Aorta (tissue), 5 donors: ENCODE measurements at regions not wholly inside any gene's neighbourhood (a gene's known extent, or its start where the extent isn't known, plus 50 kb on each side); places are given as distances from the start of the nearest gene placed in this dataset.

Source experiments
- ATAC-seq: fragments of 200-7000 bp; cut with Tn5 transposase; one replicate; pipeline ENCODE4 v1.9.1; 2022; ENCODE audit warnings: moderate library complexity; ENCODE audit not compliant: low FRiP score
- DNase-seq, 2 donors: peaks; one replicate each; pipeline ENCODE4 v3.0.0-alpha.2; 2020
- H3K27ac ChIP-seq, 2 donors: one replicate each; pipeline ENCODE4 v1.5.1; 2013; ENCODE audit warnings: low read length in 2 of 2, mild to moderate bottlenecking in 2 of 2, moderate library complexity in 2 of 2, control low read depth in 1 of 2, inconsistent platforms in 1 of 2, low read depth in 1 of 2
- H3K27me3 ChIP-seq, 2 donors: one replicate each; pipeline ENCODE4 v1.6.1; 2013; ENCODE audit warnings: control low read depth in 1 of 2, low read length in 1 of 2, mild to moderate bottlenecking in 1 of 2, moderate library complexity in 1 of 2; ENCODE audit not compliant: insufficient read depth in 2 of 2, control insufficient read depth in 1 of 2
- H3K36me3 ChIP-seq, 2 donors: one replicate each; pipeline ENCODE4 v1.6.1; 2013; ENCODE audit warnings: control low read depth in 1 of 2, low read length in 1 of 2, mild to moderate bottlenecking in 1 of 2; ENCODE audit not compliant: insufficient read depth in 2 of 2, control insufficient read depth in 1 of 2
- H3K4me1 ChIP-seq, 2 donors: one replicate each; pipeline ENCODE4 v1.6.1; 2013; ENCODE audit warnings: low read length in 2 of 2, control low read depth in 1 of 2, mild to moderate bottlenecking in 1 of 2, moderate library complexity in 1 of 2; ENCODE audit not compliant: insufficient read depth in 2 of 2, control insufficient read depth in 1 of 2
- H3K4me3 ChIP-seq, 2 donors: one replicate each; pipeline ENCODE4 v1.5.1; 2013; ENCODE audit warnings: low read length in 2 of 2, control low read depth in 1 of 2, mild to moderate bottlenecking in 1 of 2
- H3K9me3 ChIP-seq: one replicate; pipeline ENCODE4 v1.6.1; 2013; ENCODE audit warnings: mild to moderate bottlenecking, low read length; ENCODE audit not compliant: control insufficient read depth
- WGBS, 2 donors: extraction: QIAGEN DNeasy Blood & Tissue Kit; methylation state at CpG; one replicate each; pipeline ENCODE4 v1.1.7; 2013; 5-methylcytosine and 5-hydroxymethylcytosine counted together
- intact Hi-C, 2 donors: fragments of 100-400 bp; cut with DNase I; formaldehyde crosslinking; loops; one replicate each; pipeline versions ENCODE4 v1.14.2 to v1.15.0; 2022
- donor health status: healthy with polysubstance abuse.
- donor health status: Bipolar disorder and iron deficiency.
- donor health status: DM: no; HTN: no; CAD: no.
- donor health status: DM: no; HTN: no; CAD: no.
- donor health status: DM: yes; HTN: yes; CAD: no.

- DNase-seq: no peak
- Histone ChIP-seq H3K4me3 (no peak overlapping the region), H3K9me3 (no peaks in the 10 kb centered on the region), H3K27me3 (no peaks in the 10 kb centered on the region), H3K36me3 (no peaks in the 10 kb centered on the region), H3K4me1 (no peaks in the 10 kb centered on the region), H3K27ac (no peak overlapping the region)
- no peak for ATAC-seq
- intact Hi-C loops: no loop called here
- 72 to 77% methylated on average over 8 of the region's 8 CpGs for WGBS, 2 donors
Measured at GRCh38 chr12:111099186-111099585, 178.8 kb upstream of the MYL2 start.

GRCh38 chr12:111094157-111095010 is 174.0 kb upstream of the MYL2 start:
- WGBS, 2 donors: 73 to 74% methylated on average over 16 of the region's 16 CpGs
- intact Hi-C loops: no loop called here
- H3K36me3 ChIP-seq: no peaks in the 10 kb centered on the region
- H3K4me1 ChIP-seq: no peaks in the 10 kb centered on the region
- ATAC-seq (no peak), DNase-seq (no peak)
- H3K27ac ChIP-seq: no peak overlapping the region
- no peaks in the 10 kb centered on the region for H3K27me3 ChIP-seq
- no peaks in the 10 kb centered on the region for H3K9me3 ChIP-seq
- H3K4me3 ChIP-seq: no peak overlapping the region

GRCh38 chr12:111093428-111094142 is 173.2 kb upstream of the MYL2 start:
- no peak overlapping the region for H3K4me3 ChIP-seq
- H3K27me3 ChIP-seq: no peaks in the 10 kb centered on the region
- H3K36me3 ChIP-seq: no peaks in the 10 kb centered on the region
- DNase-seq (no peak), ATAC-seq (no peak)
- intact Hi-C loops: no loop called here
- no peak overlapping the region for H3K27ac ChIP-seq
- no peaks in the 10 kb centered on the region for H3K9me3 ChIP-seq
- WGBS, 2 donors: 27 to 31% methylated on average over 17 of the region's 17 CpGs
- H3K4me1 ChIP-seq: no peaks in the 10 kb centered on the region

DNA sequence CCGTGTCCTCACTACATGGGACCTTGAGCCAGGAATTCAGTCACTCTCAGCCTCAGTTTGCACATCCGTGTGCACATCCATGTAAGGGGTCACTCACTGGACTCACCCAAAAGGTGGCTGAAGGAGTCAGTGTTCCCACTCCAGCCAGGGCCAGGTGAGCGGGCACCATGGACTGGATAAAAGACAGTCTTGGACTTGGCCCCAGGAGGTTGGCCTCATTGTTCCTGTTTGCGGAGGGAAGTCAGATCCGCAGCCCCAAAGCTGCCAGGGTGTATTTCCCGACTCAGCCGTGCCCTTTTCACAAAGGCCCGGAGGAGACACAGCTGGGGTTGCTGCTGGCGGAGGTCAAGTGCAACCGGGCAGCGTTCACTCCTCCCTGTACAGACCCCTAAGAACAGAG is 170.7 kb upstream of the MYL2 start:
- DNase-seq (no peak), ATAC-seq (no peak)
- H3K36me3 ChIP-seq: no peaks in the 10 kb centered on the region
- WGBS, 2 donors: 94% methylated on average over 11 of the region's 11 CpGs
- intact Hi-C loops: no loop called here
- H3K9me3 ChIP-seq: no peaks in the 10 kb centered on the region
- no peaks in the 10 kb centered on the region for H3K4me1 ChIP-seq
- no peak overlapping the region for H3K27ac ChIP-seq
- no peaks in the 10 kb centered on the region for H3K27me3 ChIP-seq
- no peak overlapping the region for H3K4me3 ChIP-seq

DNA sequence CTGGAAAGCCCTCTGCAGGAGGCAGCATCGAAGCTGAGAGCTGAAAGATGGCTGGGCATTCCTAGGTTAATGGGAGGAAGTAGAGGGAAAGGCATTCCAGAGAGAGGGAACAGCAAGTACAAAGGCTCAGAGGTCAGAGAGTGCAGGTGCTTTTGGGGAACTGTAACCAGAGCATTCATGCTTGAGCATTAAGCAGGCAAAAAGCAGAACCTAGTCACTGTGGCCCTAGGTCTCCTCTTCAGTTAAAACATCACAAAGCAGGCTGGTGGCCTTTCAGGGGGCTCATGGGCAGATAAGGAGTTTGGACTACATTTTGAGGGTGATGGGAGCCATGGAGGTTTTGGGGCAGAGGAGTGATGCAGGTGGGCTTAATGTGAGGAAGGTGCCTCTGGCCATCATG is 169.2 kb upstream of the MYL2 start:
- Histone ChIP-seq H3K4me1 (no peaks in the 10 kb centered on the region), H3K9me3 (no peaks in the 10 kb centered on the region), H3K4me3 (no peak overlapping the region), H3K27ac (no peak overlapping the region), H3K36me3 (no peaks in the 10 kb centered on the region), H3K27me3 (no peaks in the 10 kb centered on the region)
- WGBS, 2 donors: 73 to 90% methylated on average over 1 of the region's 1 CpG
- DNase-seq (no peak), ATAC-seq (no peak)
- intact Hi-C loops: no loop called here

- ATAC-seq (no peak), DNase-seq (no peak)
- Histone ChIP-seq H3K27me3 (no peaks in the 10 kb centered on the region), H3K27ac (no peak overlapping the region), H3K4me3 (no peak overlapping the region), H3K9me3 (no peaks in the 10 kb centered on the region), H3K36me3 (no peaks in the 10 kb centered on the region), H3K4me1 (no peaks in the 10 kb centered on the region)
- intact Hi-C loops: no loop called here
- WGBS, 2 donors: 84 to 85% methylated on average over 9 of the region's 9 CpGs
Measured at GRCh38 chr12:111088409-111088808, 168.0 kb upstream of the MYL2 start.

DNA sequence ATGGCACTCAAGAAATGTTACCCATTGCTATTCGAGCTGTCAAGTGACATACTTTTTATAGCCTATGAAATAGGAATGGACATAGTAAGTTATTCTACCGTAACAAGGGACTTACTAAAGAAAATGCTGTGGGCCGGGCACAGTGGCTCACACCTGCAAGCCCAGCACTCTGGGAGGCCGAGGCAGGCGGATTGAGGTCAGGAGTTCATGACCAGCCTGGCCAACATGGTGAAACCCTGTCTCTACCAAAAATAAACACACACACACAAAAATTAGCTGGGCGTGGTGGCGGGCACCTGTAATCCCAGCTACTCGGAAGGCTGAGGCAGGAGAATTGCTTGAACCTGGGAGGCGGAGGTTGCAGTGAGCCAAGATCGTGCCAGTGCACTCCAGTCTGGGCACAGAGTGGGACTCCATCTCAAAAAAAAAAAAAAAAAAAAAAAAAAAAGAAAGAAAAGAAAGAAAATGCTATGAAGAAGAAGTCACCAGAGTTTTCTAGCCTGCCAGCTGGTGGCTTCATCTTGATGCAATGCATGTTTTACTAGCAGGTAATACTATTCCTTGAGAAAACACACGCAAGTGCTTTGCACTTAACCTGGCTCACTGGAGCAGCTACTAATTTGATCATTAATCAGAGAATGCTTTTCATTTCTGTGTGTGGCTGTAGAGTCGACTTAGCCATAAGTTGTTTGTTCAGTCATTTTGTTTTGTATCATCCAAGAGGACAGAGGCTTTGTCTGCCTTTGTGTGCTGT is 166.7 kb upstream of the MYL2 start:
- intact Hi-C loops: no loop called here
- DNase-seq: no peak
- WGBS, 2 donors: 75% methylated on average over 12 of the region's 12 CpGs
- Histone ChIP-seq H3K4me3 (no peak overlapping the region), H3K36me3 (no peaks in the 10 kb centered on the region), H3K27ac (no peak overlapping the region), H3K9me3 (no peaks in the 10 kb centered on the region), H3K27me3 (no peaks in the 10 kb centered on the region), H3K4me1 (no peaks in the 10 kb centered on the region)
- no peak for ATAC-seq

- Histone ChIP-seq H3K27me3 (no peaks in the 10 kb centered on the region), H3K27ac (no peak overlapping the region), H3K36me3 (no peaks in the 10 kb centered on the region), H3K4me1 (no peaks in the 10 kb centered on the region), H3K9me3 (no peaks in the 10 kb centered on the region), H3K4me3 (no peak overlapping the region)
- intact Hi-C loops: no loop called here
- 86 to 90% methylated on average over 1 of the region's 1 CpG for WGBS, 2 donors
- ATAC-seq (no peak), DNase-seq (no peak)
Measured at GRCh38 chr12:111085096-111085495, 164.7 kb upstream of the MYL2 start.
